Fibroblast of mammary gland (primary cell): ENCODE measurements at regions not wholly inside any gene's neighbourhood (a gene's known extent, or its start where the extent isn't known, plus 50 kb on each side); places are given as distances from the start of the nearest gene placed in this dataset.
A peak's percentile ranks its signal among the peaks of the same experiment; 100 is the strongest.

Experiments used
- DNase-seq: peaks from one replicate; pipeline ENCODE4 v3.0.0-alpha.2; 2010; ENCODE audit warnings: low read depth
- H3K4me3 ChIP-seq: 2 replicates; pipeline ENCODE4 v1.5.1; 2011; ENCODE audit warnings: low read depth, mild to moderate bottlenecking, low read length, moderate library complexity; ENCODE audit not compliant: control insufficient read depth
- CTCF ChIP-seq: conservative IDR thresholded peaks from 2 replicates; pipeline ENCODE4 v1.5.1; 2011; ENCODE audit warnings: low read depth, low read length, inconsistent platforms; ENCODE audit not compliant: control insufficient read depth, insufficient read depth

- no peak for DNase-seq
- TF ChIP-seq CTCF = no peak
- no peak overlapping the region for H3K4me3 ChIP-seq
Measured at GRCh38 chr5:176176231-176176630, 62.0 kb upstream of the SIMC1 start.

- DNase-seq = no peak
- TF ChIP-seq CTCF = no peak
- no peak overlapping the region for H3K4me3 ChIP-seq
Measured at GRCh38 chr5:176178789-176179188, 59.4 kb upstream of the SIMC1 start.

- TF ChIP-seq CTCF = no peak
Measured at GRCh38 chr5:176180339-176180738, 57.9 kb upstream of the SIMC1 start.

GRCh38 chr5:176180781-176181180 lies 57.4 kb upstream of the SIMC1 start:
- no peak overlapping the region for H3K4me3 ChIP-seq
- DNase-seq = no peak
- TF ChIP-seq CTCF = no peak

More at GRCh38 chr5:176180339-176180738, 57.9 kb upstream of the SIMC1 start:
- H3K4me3 ChIP-seq = no peak overlapping the region
- peak; percentile 28 for DNase-seq

- TF ChIP-seq CTCF = no peak
- no peak for DNase-seq
- H3K4me3 ChIP-seq = no peak overlapping the region
Measured at GRCh38 chr5:176181271-176181855, 56.9 kb upstream of the SIMC1 start.

- no peak for TF ChIP-seq CTCF
- no peak for DNase-seq
- H3K4me3 ChIP-seq = no peak overlapping the region
Measured at GRCh38 chr5:176183321-176184074, 54.7 kb upstream of the SIMC1 start.
